SK-N-MC (cell line): ENCODE measurements at regions not wholly inside any gene's neighbourhood (a gene's known extent, or its start where the extent isn't known, plus 50 kb on each side); places are given as distances from the start of the nearest gene placed in this dataset.

Source experiments
- EZH2 ChIP-seq: fragments of 200-600 bp; sonication (generic); IDR thresholded peaks from one replicate; pipeline ENCODE4 v1.6.1; 2017; ENCODE audit warnings: antibody characterized with exemption
- POLR2AphosphoS5 ChIP-seq: IDR thresholded peaks from 2 replicates; pipeline ENCODE4 v1.6.1; 2012; ENCODE audit warnings: mild to moderate bottlenecking, low read depth, low read length, borderline replicate concordance

DNA sequence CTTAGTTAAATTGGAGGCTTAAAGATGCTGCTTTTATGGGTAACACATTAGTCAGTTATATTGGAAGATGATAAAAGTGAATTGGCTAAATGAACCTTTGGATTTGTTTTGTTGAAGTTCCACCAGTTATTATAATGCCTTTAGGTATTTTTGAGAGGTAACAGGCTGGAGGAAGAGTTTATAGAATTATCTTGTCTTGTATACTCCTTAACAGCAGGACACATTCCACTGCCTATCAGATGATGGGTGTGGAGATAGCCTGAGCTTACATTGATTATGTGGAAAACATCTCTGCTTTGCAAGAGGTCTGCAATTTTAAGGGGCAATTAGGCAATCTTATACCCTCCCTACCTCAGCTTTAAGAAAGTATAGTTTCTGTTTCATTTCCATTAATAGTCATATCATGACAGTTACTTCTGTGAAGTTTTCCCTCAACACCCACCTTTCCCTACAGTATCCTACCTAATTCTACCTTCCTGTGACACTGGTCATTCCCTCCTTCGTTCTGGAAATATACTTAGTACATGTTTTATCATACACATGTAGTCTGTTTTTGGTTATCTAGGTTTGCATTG, 403.7 kb upstream of the SPRED2 start:
- TF ChIP-seq EZH2 (no peak), POLR2AphosphoS5 (no peak)
